ENCODE measurements at regions not wholly inside any gene's neighbourhood (a gene's known extent, or its start where the extent isn't known, plus 50 kb on each side); places are given as distances from the start of the nearest gene placed in this dataset.
"Not testable (repeated sequence)": the region's sequence is repeated elsewhere in the genome, so short reads cannot be mapped to it uniquely, and the experiment has no call there.

- Mint-ChIP-seq H3K4me3 (no peak overlapping the region), H3K36me3 (peaks cover 31% of the 10 kb centered on the region), H3K27ac (no peak overlapping the region), H3K4me1 (ENCODE audit: unreplicated experiment) (peaks cover 37% of the 10 kb centered on the region), H3K9me3 (peaks cover 9% of the 10 kb centered on the region), H3K27me3 (no peaks in the 10 kb centered on the region)
- TF ChIP-seq CTCF (conservative IDR thresholded peaks at IDR 0.05), result no peak
- DNase-seq (ENCODE audit: extremely low spot score, unreplicated experiment), result no peak
Measured at GRCh38 chr6:21871831-21872230, 278.3 kb downstream of the SOX4 start.

GRCh38 chr6:21872749-21873148, 279.2 kb downstream of the SOX4 start:
- Mint-ChIP-seq H3K4me3 (no peak overlapping the region), H3K4me1 (ENCODE audit: unreplicated experiment) (peaks cover 37% of the 10 kb centered on the region), H3K27me3 (no peaks in the 10 kb centered on the region), H3K9me3 (peaks cover 17% of the 10 kb centered on the region), H3K27ac (no peak overlapping the region), H3K36me3 (peaks cover 40% of the 10 kb centered on the region)
- DNase-seq (ENCODE audit: extremely low spot score, unreplicated experiment), result no peak
- TF ChIP-seq CTCF (conservative IDR thresholded peaks at IDR 0.05), result no peak

- no peak for DNase-seq (ENCODE audit: extremely low spot score, unreplicated experiment)
Measured at GRCh38 chr6:21873562-21873961, 280.0 kb downstream of the SOX4 start.

GRCh38 chr6:21874372-21874771, 280.8 kb downstream of the SOX4 start:
- H3K27ac Mint-ChIP-seq, result no peak overlapping the region
- peaks cover 10% of the 10 kb centered on the region for H3K9me3 Mint-ChIP-seq
- no peak for DNase-seq (ENCODE audit: extremely low spot score, unreplicated experiment)
- H3K27me3 Mint-ChIP-seq, result no peaks in the 10 kb centered on the region
- peaks cover 23% of the 10 kb centered on the region for H3K4me1 Mint-ChIP-seq (ENCODE audit: unreplicated experiment)
- no peak for TF ChIP-seq CTCF (conservative IDR thresholded peaks at IDR 0.05)
- H3K36me3 Mint-ChIP-seq, result peaks cover 44% of the 10 kb centered on the region
- no peak overlapping the region for H3K4me3 Mint-ChIP-seq

More at GRCh38 chr6:21873562-21873961, 280.0 kb downstream of the SOX4 start:
- no peaks in the 10 kb centered on the region for H3K27me3 Mint-ChIP-seq
- peaks cover 10% of the 10 kb centered on the region for H3K9me3 Mint-ChIP-seq
- peaks cover 40% of the 10 kb centered on the region for H3K36me3 Mint-ChIP-seq
- H3K4me3 Mint-ChIP-seq, result no peak overlapping the region
- no peak for TF ChIP-seq CTCF (conservative IDR thresholded peaks at IDR 0.05)
- H3K4me1 Mint-ChIP-seq (ENCODE audit: unreplicated experiment), result peaks cover 28% of the 10 kb centered on the region
- no peak overlapping the region for H3K27ac Mint-ChIP-seq

GRCh38 chr6:21877037-21877436, 283.5 kb downstream of the SOX4 start:
- Mint-ChIP-seq H3K9me3 (peaks cover 21% of the 10 kb centered on the region), H3K36me3 (peaks cover 58% of the 10 kb centered on the region)
- not testable (repeated sequence) for H3K4me3 Mint-ChIP-seq; H3K27ac Mint-ChIP-seq; H3K27me3 Mint-ChIP-seq; DNase-seq (ENCODE audit: extremely low spot score, unreplicated experiment); H3K4me1 Mint-ChIP-seq (ENCODE audit: unreplicated experiment)

- Mint-ChIP-seq H3K9me3 (peaks cover 28% of the 10 kb centered on the region), H3K36me3 (peaks cover 43% of the 10 kb centered on the region)
- H3K27ac Mint-ChIP-seq; H3K4me1 Mint-ChIP-seq (ENCODE audit: unreplicated experiment); H3K27me3 Mint-ChIP-seq; H3K4me3 Mint-ChIP-seq; DNase-seq (ENCODE audit: extremely low spot score, unreplicated experiment): not testable (repeated sequence)
Measured at GRCh38 chr6:21880249-21880648, 286.7 kb downstream of the SOX4 start.

- Mint-ChIP-seq H3K9me3 (peaks cover 26% of the 10 kb centered on the region), H3K4me1 (ENCODE audit: unreplicated experiment) (peaks cover 10% of the 10 kb centered on the region), H3K27ac (no peak overlapping the region), H3K36me3 (peaks cover 35% of the 10 kb centered on the region), H3K27me3 (no peaks in the 10 kb centered on the region), H3K4me3 (no peak overlapping the region)
- DNase-seq (ENCODE audit: extremely low spot score, unreplicated experiment), result no peak
- TF ChIP-seq CTCF (conservative IDR thresholded peaks at IDR 0.05), result no peak
Measured at GRCh38 chr6:21881969-21882465, 288.5 kb downstream of the SOX4 start.

All from type B pancreatic cell (in vitro differentiated cells).